ENCODE measurements at regions not wholly inside any gene's neighbourhood (a gene's known extent, or its start where the extent isn't known, plus 50 kb on each side); places are given as distances from the start of the nearest gene placed in this dataset.

DNA sequence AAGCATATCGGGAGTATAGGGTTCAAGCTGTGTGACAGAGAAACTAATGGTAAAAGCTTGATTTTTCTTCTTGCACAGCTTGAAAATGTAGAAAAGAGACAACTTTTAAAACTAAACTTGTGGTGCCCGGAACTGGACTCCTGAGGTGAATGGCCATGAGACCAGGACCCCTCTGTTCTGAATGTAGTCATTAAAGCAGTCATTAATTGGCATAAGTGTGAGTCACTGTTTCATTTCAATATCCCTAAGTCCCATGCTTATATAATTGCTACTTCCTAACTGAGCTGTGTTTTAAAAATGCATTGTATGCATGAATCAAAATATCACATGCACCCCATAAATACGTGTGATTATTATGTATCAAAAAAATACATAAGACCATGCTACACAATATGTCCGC lies 463.1 kb upstream of the DYNLRB2 start:
- TF ChIP-seq, protein P1, sequence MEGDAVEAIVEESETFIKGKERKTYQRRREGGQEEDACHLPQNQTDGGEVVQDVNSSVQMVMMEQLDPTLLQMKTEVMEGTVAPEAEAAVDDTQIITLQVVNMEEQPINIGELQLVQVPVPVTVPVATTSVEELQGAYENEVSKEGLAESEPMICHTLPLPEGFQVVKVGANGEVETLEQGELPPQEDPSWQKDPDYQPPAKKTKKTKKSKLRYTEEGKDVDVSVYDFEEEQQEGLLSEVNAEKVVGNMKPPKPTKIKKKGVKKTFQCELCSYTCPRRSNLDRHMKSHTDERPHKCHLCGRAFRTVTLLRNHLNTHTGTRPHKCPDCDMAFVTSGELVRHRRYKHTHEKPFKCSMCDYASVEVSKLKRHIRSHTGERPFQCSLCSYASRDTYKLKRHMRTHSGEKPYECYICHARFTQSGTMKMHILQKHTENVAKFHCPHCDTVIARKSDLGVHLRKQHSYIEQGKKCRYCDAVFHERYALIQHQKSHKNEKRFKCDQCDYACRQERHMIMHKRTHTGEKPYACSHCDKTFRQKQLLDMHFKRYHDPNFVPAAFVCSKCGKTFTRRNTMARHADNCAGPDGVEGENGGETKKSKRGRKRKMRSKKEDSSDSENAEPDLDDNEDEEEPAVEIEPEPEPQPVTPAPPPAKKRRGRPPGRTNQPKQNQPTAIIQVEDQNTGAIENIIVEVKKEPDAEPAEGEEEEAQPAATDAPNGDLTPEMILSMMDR (IDR thresholded peaks at IDR 0.05): no peak
- no peak for TF ChIP-seq POLR2A (IDR thresholded peaks at IDR 0.05)
